Left lung (tissue), 4 donors: ENCODE measurements at regions not wholly inside any gene's neighbourhood (a gene's known extent, or its start where the extent isn't known, plus 50 kb on each side); places are given as distances from the start of the nearest gene placed in this dataset.

Source experiments
- ATAC-seq: fragments of 200-7000 bp; cut with Tn5 transposase; one replicate; pipeline ENCODE4 v1.9.1; 2020; ENCODE audit warnings: moderate library complexity
- DNase-seq, 4 donors: peaks; one replicate each; pipeline ENCODE4 v3.0.0-alpha.2; 2013 to 2020
- H3K27ac ChIP-seq, 2 donors: fragments of 200-600 bp; sonication (generic) in 1 of 2; one replicate each; pipeline versions ENCODE4 v1.5.0 to v1.8.0; 2020 to 2021
- H3K27me3 ChIP-seq, 2 donors: fragments of 200-600 bp; sonication (generic) in 1 of 2; one replicate each; pipeline versions ENCODE4 v1.5.0 to v1.8.0; 2020 to 2021
- H3K36me3 ChIP-seq, 2 donors: fragments of 200-600 bp; sonication (generic) in 1 of 2; one replicate each; pipeline versions ENCODE4 v1.5.0 to v1.8.0; 2020 to 2021
- H3K4me1 ChIP-seq, 2 donors: fragments of 200-600 bp; one replicate each; pipeline ENCODE4 v1.8.0; 2021
- H3K4me3 ChIP-seq, 2 donors: fragments of 200-600 bp; sonication (generic) in 1 of 2; one replicate each; pipeline versions ENCODE4 v1.5.0 to v1.8.0; 2020 to 2021; ENCODE audit warnings: mild to moderate bottlenecking in 1 of 2
- H3K9me3 ChIP-seq, 2 donors: fragments of 200-600 bp; sonication (generic) in 1 of 2; one replicate each; pipeline versions ENCODE4 v1.5.0 to v1.8.0; 2020 to 2021
- intact Hi-C, 2 donors: fragments of 100-400 bp; cut with DNase I; formaldehyde crosslinking; loops; one replicate each; pipeline versions ENCODE4 v1.11.2 to v1.14.2; 2022
- TF ChIP-seq, protein P1 (sequence below), 2 donors: fragments of 200-600 bp; sonication (generic) in 1 of 2; IDR thresholded peaks; one replicate each; pipeline versions ENCODE4 v1.5.0 to v1.8.0; 2021; ENCODE audit warnings: antibody characterized with exemption in 2 of 2
- donor health status: DM: no; HTN: yes; CAD: no.
- donor health status: DM: no; HTN: no; CAD: no.

- no peaks in the 10 kb centered on the region for H3K27me3 ChIP-seq
- no peaks in the 10 kb centered on the region for H3K4me1 ChIP-seq
- DNase-seq (no peak), ATAC-seq (no peak)
- intact Hi-C loops: no loop called here
- H3K27ac ChIP-seq: no peak overlapping the region
- H3K36me3 ChIP-seq: no peaks in the 10 kb centered on the region
- TF ChIP-seq, protein P1, sequence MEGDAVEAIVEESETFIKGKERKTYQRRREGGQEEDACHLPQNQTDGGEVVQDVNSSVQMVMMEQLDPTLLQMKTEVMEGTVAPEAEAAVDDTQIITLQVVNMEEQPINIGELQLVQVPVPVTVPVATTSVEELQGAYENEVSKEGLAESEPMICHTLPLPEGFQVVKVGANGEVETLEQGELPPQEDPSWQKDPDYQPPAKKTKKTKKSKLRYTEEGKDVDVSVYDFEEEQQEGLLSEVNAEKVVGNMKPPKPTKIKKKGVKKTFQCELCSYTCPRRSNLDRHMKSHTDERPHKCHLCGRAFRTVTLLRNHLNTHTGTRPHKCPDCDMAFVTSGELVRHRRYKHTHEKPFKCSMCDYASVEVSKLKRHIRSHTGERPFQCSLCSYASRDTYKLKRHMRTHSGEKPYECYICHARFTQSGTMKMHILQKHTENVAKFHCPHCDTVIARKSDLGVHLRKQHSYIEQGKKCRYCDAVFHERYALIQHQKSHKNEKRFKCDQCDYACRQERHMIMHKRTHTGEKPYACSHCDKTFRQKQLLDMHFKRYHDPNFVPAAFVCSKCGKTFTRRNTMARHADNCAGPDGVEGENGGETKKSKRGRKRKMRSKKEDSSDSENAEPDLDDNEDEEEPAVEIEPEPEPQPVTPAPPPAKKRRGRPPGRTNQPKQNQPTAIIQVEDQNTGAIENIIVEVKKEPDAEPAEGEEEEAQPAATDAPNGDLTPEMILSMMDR (IDR thresholded peaks at IDR 0.05): no peak
- H3K4me3 ChIP-seq: no peak overlapping the region
- H3K9me3 ChIP-seq: no peaks in the 10 kb centered on the region
These were observed 961.7 kb upstream of the PIK3C3 start for GRCh38 chr18:40993363-40993762.

DNA sequence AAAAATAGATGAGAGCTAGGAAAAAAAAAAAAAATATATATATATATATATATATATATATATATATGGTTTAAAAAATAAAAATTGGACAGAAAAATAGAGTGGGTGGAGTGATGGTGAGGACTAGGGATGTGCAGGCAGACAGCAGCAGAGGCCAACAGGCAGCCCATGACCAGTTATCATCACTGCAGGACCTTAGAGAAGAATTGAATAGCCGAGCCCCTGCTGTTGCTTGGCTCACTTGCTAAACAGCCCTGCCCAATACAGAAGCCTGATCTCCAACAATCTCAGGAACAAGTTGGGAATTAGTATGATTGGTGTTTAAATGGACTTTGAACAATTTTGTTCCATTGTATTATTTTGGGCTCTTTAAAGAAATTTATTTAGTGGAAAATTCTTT is 967.5 kb upstream of the PIK3C3 start:
- intact Hi-C loops: no loop called here
- TF ChIP-seq, protein P1 (IDR thresholded peaks at IDR 0.05): no peak
- Histone ChIP-seq H3K4me3 (no peak overlapping the region), H3K27ac (no peak overlapping the region), H3K27me3 (no peaks in the 10 kb centered on the region), H3K9me3 (no peaks in the 10 kb centered on the region), H3K36me3 (no peaks in the 10 kb centered on the region), H3K4me1 (no peaks in the 10 kb centered on the region)
- ATAC-seq (no peak), DNase-seq (no peak)

DNA sequence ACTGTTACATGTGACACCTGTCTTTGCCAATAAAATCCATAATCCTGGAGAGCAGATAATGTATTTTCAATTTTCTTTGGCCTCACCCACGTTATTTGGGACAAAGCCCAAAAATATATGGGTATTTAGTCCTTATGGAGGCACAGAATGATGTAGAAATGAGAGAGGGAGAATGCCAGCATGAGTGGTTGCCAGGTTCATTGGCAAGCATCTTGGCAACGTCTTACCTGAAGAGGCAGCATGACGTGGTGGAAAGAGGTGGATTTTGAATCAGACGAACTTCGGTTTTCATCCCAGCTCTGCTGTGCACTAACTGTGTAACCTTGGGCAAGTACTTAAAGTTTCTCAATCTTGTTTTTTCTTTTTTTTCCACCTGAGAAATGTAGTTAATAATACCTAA is 969.6 kb upstream of the PIK3C3 start:
- Histone ChIP-seq H3K4me1 (no peaks in the 10 kb centered on the region), H3K9me3 (no peaks in the 10 kb centered on the region), H3K4me3 (no peak overlapping the region), H3K27ac (no peak overlapping the region), H3K36me3 (no peaks in the 10 kb centered on the region), H3K27me3 (no peaks in the 10 kb centered on the region)
- ATAC-seq (no peak), DNase-seq (no peak)
- intact Hi-C loops: no loop called here
- TF ChIP-seq, protein P1 (IDR thresholded peaks at IDR 0.05): no peak

- Histone ChIP-seq H3K4me3 (no peak overlapping the region), H3K4me1 (no peaks in the 10 kb centered on the region), H3K27ac (no peak overlapping the region), H3K9me3 (no peaks in the 10 kb centered on the region), H3K27me3 (no peaks in the 10 kb centered on the region), H3K36me3 (no peaks in the 10 kb centered on the region)
- ATAC-seq (no peak), DNase-seq (no peak)
- intact Hi-C loops: no loop called here
- TF ChIP-seq, protein P1 (IDR thresholded peaks at IDR 0.05): no peak
These were observed 970.2 kb upstream of the PIK3C3 start for GRCh38 chr18:40984856-40985255.

GRCh38 chr18:40983835-40984234 is 971.2 kb upstream of the PIK3C3 start:
- intact Hi-C loops: no loop called here
- no peaks in the 10 kb centered on the region for H3K4me1 ChIP-seq
- TF ChIP-seq, protein P1 (IDR thresholded peaks at IDR 0.05): no peak
- H3K4me3 ChIP-seq: no peak overlapping the region
- H3K27me3 ChIP-seq: no peaks in the 10 kb centered on the region
- no peak overlapping the region for H3K27ac ChIP-seq
- no peak for DNase-seq
- ATAC-seq: no peak
- H3K9me3 ChIP-seq: no peaks in the 10 kb centered on the region
- H3K36me3 ChIP-seq: no peaks in the 10 kb centered on the region
